Erythroblast (primary cell): ENCODE measurements at regions not wholly inside any gene's neighbourhood (a gene's known extent, or its start where the extent isn't known, plus 50 kb on each side); places are given as distances from the start of the nearest gene placed in this dataset.

Source experiments
- GATA1 ChIP-seq: IDR thresholded peaks from 2 replicates; pipeline ENCODE4 v1.6.1; 2011; ENCODE audit warnings: low read depth, mild to moderate bottlenecking, control low read depth, low read length, moderate library complexity
- POLR2A ChIP-seq: IDR thresholded peaks from 2 replicates; pipeline ENCODE4 v1.6.1; 2011; ENCODE audit warnings: mild to moderate bottlenecking, low read length

- TF ChIP-seq POLR2A (no peak), GATA1 (no peak)
Measured at GRCh38 chr7:109473172-109473571, 903.5 kb downstream of the DNAJB9 start.
